HCT116 (cell line): ENCODE measurements at regions not wholly inside any gene's neighbourhood (a gene's known extent, or its start where the extent isn't known, plus 50 kb on each side); places are given as distances from the start of the nearest gene placed in this dataset.
"Not testable (repeated sequence)": the region's sequence is repeated elsewhere in the genome, so short reads cannot be mapped to it uniquely, and the experiment has no call there.

ENCODE experiments used
- ATAC-seq: fragments of 200-7000 bp; cut with Tn5 transposase; 2 replicates; pipeline ENCODE4 v1.9.1; 2020; ENCODE audit warnings: mild to moderate bottlenecking, moderate library complexity
- BruUV-seq: library from RNA; stranded (reverse); fragments of 400-500 nt; replicated peaks from 2 replicates; lab custom pipeline; 2021; lab: Mats Ljungman, UMichigan
- CTCF ChIA-PET: fragments of 300-600 bp; sonication (Branson Sonifier 250); formaldehyde crosslinking; loops from one replicate; lab custom pipeline; 2021; ENCODE audit warnings: antibody characterized with exemption; lab: Charles Lee
- POLR2A ChIA-PET: fragments of 300-600, 350-600 bp; sonication (Branson Sonifier 250); formaldehyde crosslinking; loops from one replicate; lab custom pipeline; 2021; ENCODE audit warnings: antibody characterized with exemption; lab: Charles Lee
- RAD21 ChIA-PET, 2 experiments: fragments of 300-600 bp; sonication (Branson Sonifier 250); formaldehyde crosslinking; loops; one replicate each; lab custom pipeline; 2023; ENCODE audit warnings: low total read pairs in 2 of 2; ENCODE audit not compliant: uncharacterized antibody in 2 of 2, unreplicated experiment in 2 of 2, low non-redundant PET in 1 of 2; lab: Charles Lee
- DNase-seq: peaks from one replicate; pipeline ENCODE4 v3.0.0-alpha.2; 2010; ENCODE audit warnings: low read depth, low spot score
- H2AFZ ChIP-seq: fragments of 200-600 bp; shearing (Covaris generic), sonication (generic); 2 replicates; pipeline ENCODE4 v1.6.1; 2017; ENCODE audit warnings: low read depth, mixed run types, mixed read lengths, antibody characterized with exemption, low read length; ENCODE audit not compliant: poor library complexity, severe bottlenecking
- H3K27ac ChIP-seq: 2 replicates; pipeline ENCODE4 v1.5.1; 2012; ENCODE audit warnings: low read depth, low read length
- H3K27me3 ChIP-seq: fragments of 200-600 bp; sonication (generic); 2 replicates; pipeline ENCODE4 v1.6.1; 2016; ENCODE audit warnings: mixed run types, low read length, mixed read lengths; ENCODE audit not compliant: insufficient read depth
- H3K36me3 ChIP-seq, 2 experiments: fragments of 200-500 bp in 1 of 2; fragments of 200-600 bp in 1 of 2; sonication (Bioruptor generic) in 1 of 2; sonication (generic) in 1 of 2; 2 replicates each; pipeline versions ENCODE4 v1.5.1 to v1.6.1; 2014 to 2016; ENCODE audit warnings: low read length in 2 of 2, inconsistent platforms in 1 of 2, mixed read lengths in 1 of 2, mixed run types in 1 of 2; ENCODE audit not compliant: insufficient read depth in 2 of 2, control insufficient read depth in 1 of 2
- H3K4me1 ChIP-seq, 2 experiments: fragments of 200-600 bp in 1 of 2; sonication (generic) in 1 of 2; 2 replicates each; pipeline versions ENCODE4 v1.5.1 to v1.6.1; 2012 to 2017; ENCODE audit warnings: low read length in 2 of 2, inconsistent platforms in 1 of 2, mild to moderate bottlenecking in 1 of 2, mixed read lengths in 1 of 2, mixed run types in 1 of 2, moderate library complexity in 1 of 2; ENCODE audit not compliant: insufficient read depth in 2 of 2, control insufficient read depth in 1 of 2
- H3K4me2 ChIP-seq: fragments of 200-600 bp; sonication (generic); 2 replicates; pipeline ENCODE4 v1.6.1; 2017; ENCODE audit warnings: mixed run types, low read length, mixed read lengths
- H3K4me3 ChIP-seq, 2 experiments: fragments of 200-600 bp in 1 of 2; sonication (generic) in 1 of 2; replicated peaks in 1 of 2; 2 replicates each; pipeline ENCODE4 v1.5.1; 2011 to 2016; ENCODE audit warnings: low read length in 2 of 2, control low read depth in 1 of 2, low read depth in 1 of 2, mild to moderate bottlenecking in 1 of 2, mixed read lengths in 1 of 2, mixed run types in 1 of 2
- H3K79me2 ChIP-seq: fragments of 200-600 bp; sonication (generic); 2 replicates; pipeline ENCODE4 v1.6.1; 2017; ENCODE audit warnings: mild to moderate bottlenecking, mixed run types, low read length, moderate library complexity, mixed read lengths; ENCODE audit not compliant: insufficient read depth
- H3K9ac ChIP-seq: fragments of 200-600 bp; sonication (generic); 2 replicates; pipeline ENCODE4 v1.6.1; 2016; ENCODE audit warnings: low read length, mixed read lengths
- H3K9me2 ChIP-seq: fragments of 200-600 bp; sonication (generic), shearing (Covaris generic); 2 replicates; pipeline ENCODE4 v1.6.1; 2017; ENCODE audit warnings: mixed run types, mild to moderate bottlenecking, moderate library complexity; ENCODE audit not compliant: insufficient read depth
- H3K9me3 ChIP-seq, 2 experiments: fragments of 200-500 bp in 1 of 2; fragments of 200-600 bp in 1 of 2; sonication (Bioruptor generic) in 1 of 2; sonication (generic) in 1 of 2; 2 replicates each; pipeline ENCODE4 v1.6.1; 2014 to 2017; ENCODE audit warnings: low read length in 2 of 2, mixed read lengths in 2 of 2, inconsistent platforms in 1 of 2, low read depth in 1 of 2, mild to moderate bottlenecking in 1 of 2, mixed run types in 1 of 2, moderate library complexity in 1 of 2; ENCODE audit not compliant: control insufficient read depth in 1 of 2, insufficient read depth in 1 of 2
- H4K20me1 ChIP-seq: fragments of 200-600 bp; sonication (generic), shearing (Covaris generic); 2 replicates; pipeline ENCODE4 v1.6.1; 2017; ENCODE audit warnings: mixed run types, mild to moderate bottlenecking, moderate library complexity; ENCODE audit not compliant: insufficient read depth
- CEBPB ChIP-seq: IDR thresholded peaks from 2 replicates; pipeline ENCODE4 v1.6.1; 2012; ENCODE audit warnings: low read depth
- EGR1 ChIP-seq: IDR thresholded peaks from 2 replicates; pipeline ENCODE4 v1.6.1; 2012; ENCODE audit warnings: low read depth
- POLR2AphosphoS5 ChIP-seq: IDR thresholded peaks from 2 replicates; pipeline ENCODE4 v1.6.1; 2011; ENCODE audit warnings: mild to moderate bottlenecking, low read depth, low read length, moderate library complexity
- SRF ChIP-seq: IDR thresholded peaks from 2 replicates; pipeline ENCODE4 v1.6.1; 2012; ENCODE audit warnings: low read depth
- YY1 ChIP-seq: IDR thresholded peaks from 2 replicates; pipeline ENCODE4 v1.6.1; 2011; ENCODE audit warnings: low read length, low read depth, moderate library complexity, mild to moderate bottlenecking; ENCODE audit not compliant: insufficient replicate concordance; ENCODE audit errors: extremely low read depth
- intact Hi-C: fragments of 100-400 bp; cut with micrococcal nuclease; formaldehyde crosslinking; loops from 2 replicates; pipeline ENCODE4 v1.10.0; 2022

DNA sequence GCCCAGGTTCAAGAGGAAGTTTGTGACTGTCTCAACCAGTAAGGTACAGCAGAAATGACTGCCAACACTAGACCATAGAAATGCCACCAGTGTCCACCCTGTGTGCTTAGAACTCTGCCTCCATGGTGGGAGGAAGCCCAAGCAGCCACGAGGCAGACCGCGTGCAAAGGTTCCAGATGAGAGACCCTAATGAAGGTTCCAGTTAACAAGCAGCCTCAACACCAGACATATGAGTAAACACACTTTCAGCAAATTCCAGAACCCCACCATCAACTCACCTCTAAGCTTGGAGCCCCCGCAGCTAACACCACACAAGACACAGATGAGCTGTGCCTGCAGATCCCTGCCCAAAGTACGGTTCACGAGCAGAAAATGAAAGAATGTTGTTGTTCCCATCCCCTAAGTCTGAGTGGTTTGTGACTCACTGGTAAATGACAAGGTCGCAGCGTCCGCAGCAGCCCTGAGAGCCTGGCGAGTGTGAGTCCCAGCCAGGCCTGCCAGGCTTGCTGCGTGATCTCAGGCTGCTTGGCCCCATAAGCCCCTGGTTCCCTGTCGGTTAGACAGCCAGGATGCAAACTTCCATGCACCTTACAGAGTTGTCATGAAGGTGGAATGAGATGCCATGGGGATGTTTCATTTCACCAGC, 193.7 kb downstream of the C16orf95 start:
- no peak overlapping the region for H2AFZ ChIP-seq

GRCh38 chr16:87124405-87124804, 192.8 kb downstream of the C16orf95 start:
- POLR2A ChIA-PET, intact Hi-C loops, CTCF ChIA-PET, RAD21 ChIA-PET, DNase-seq, H3K27me3 ChIP-seq, H3K4me1 ChIP-seq, H3K4me2 ChIP-seq, ATAC-seq, H3K4me3 ChIP-seq, BruUV-seq, H4K20me1 ChIP-seq, H2AFZ ChIP-seq, H3K9me2 ChIP-seq, H3K79me2 ChIP-seq, H3K9ac ChIP-seq, H3K27ac ChIP-seq, H3K36me3 ChIP-seq: not testable (repeated sequence)
- peaks cover 0 to 19% of the 10 kb centered on the region in 2 experiments; a peak in 1 of 4 replicates for H3K9me3 ChIP-seq

More for the DNA sequence above, 193.7 kb downstream of the C16orf95 start:
- no peak overlapping the region for H3K27ac ChIP-seq
- H3K4me3 ChIP-seq, result no peak overlapping the region
- ChIA-PET RAD21 (no interaction called here), CTCF (no interaction called here), POLR2A (no interaction called here)
- no peak overlapping the region for H3K4me2 ChIP-seq
- intact Hi-C loops, result no loop called here
- no peak for DNase-seq
- peaks cover 0 to 19% of the 10 kb centered on the region in 2 experiments; a peak in 1 of 4 replicates for H3K9me3 ChIP-seq
- 0 out of 2 replicates have a peak, but pooled peaks cover 3% of the 10 kb centered on the region for H3K27me3 ChIP-seq
- H3K79me2 ChIP-seq, result no peaks in the 10 kb centered on the region
- H3K9me2 ChIP-seq, result no peaks in the 10 kb centered on the region
- no peak for ATAC-seq
- H4K20me1 ChIP-seq, result no peaks in the 10 kb centered on the region
- H3K36me3 ChIP-seq, result no peaks in the 10 kb centered on the region
- H3K9ac ChIP-seq, result no peak overlapping the region
- H3K4me1 ChIP-seq, result no peaks in the 10 kb centered on the region
- TF ChIP-seq EGR1 (no peak), CEBPB (no peak), SRF (no peak), POLR2AphosphoS5 (no peak), YY1 (no peak)
- BruUV-seq, result no TSS peak
